Coronary artery (tissue), 2 donors: ENCODE measurements at regions not wholly inside any gene's neighbourhood (a gene's known extent, or its start where the extent isn't known, plus 50 kb on each side); places are given as distances from the start of the nearest gene placed in this dataset.

ENCODE experiments used
- DNase-seq: peaks from one replicate; pipeline ENCODE4 v3.0.0-alpha.2; 2017; ENCODE audit warnings: low spot score
- H3K27ac ChIP-seq, 2 donors: fragments of 200-600 bp; sonication (generic); one replicate each; pipeline ENCODE4 v1.5.1; 2016 to 2019
- H3K4me3 ChIP-seq: fragments of 200-600 bp; sonication (generic); 2 replicates; pipeline ENCODE4 v1.5.1; 2016; ENCODE audit warnings: mild to moderate bottlenecking, moderate library complexity
- CTCF ChIP-seq: fragments of 200-600 bp; sonication (generic); IDR thresholded peaks from one replicate; pipeline ENCODE4 v1.5.1; 2019; ENCODE audit warnings: antibody characterized with exemption

- Histone ChIP-seq H3K4me3 (no peak overlapping the region), H3K27ac (no peak overlapping the region)
- no peak for TF ChIP-seq CTCF
- DNase-seq = no peak
Measured at GRCh38 chr17:34201225-34201624, 53.9 kb upstream of the CCL2 start.

DNA sequence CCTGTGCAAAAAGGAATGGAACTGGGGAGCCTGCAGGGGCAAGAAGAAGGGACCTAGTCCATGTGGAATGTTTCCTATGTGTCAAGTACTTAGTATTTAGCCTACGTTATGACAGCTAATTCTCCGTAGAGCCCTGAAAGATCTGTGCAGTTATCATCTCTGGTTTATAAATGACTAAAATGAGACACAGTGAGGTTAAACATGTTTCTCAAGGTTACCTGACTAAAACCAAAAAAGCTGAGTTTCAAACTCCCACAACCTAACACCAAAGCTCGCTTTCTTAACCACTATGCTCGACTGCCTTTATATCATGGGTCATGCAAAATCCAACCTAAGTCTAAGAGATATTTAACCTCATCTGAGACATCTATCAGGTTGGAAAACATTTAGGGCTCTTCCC lies 53.3 kb upstream of the CCL2 start:
- DNase-seq = no peak
- Histone ChIP-seq H3K4me3 (no peak overlapping the region), H3K27ac (no peak overlapping the region)
- no peak for TF ChIP-seq CTCF

- no peak for TF ChIP-seq CTCF
- Histone ChIP-seq H3K27ac (no peak overlapping the region), H3K4me3 (no peak overlapping the region)
Measured at GRCh38 chr17:34203018-34203638, 52.0 kb upstream of the CCL2 start.

GRCh38 chr17:34204402-34204801 lies 50.7 kb upstream of the CCL2 start:
- DNase-seq = no peak
- H3K27ac ChIP-seq = no peak overlapping the region
- TF ChIP-seq CTCF = no peak
- no peak overlapping the region for H3K4me3 ChIP-seq

More at GRCh38 chr17:34203018-34203638, 52.0 kb upstream of the CCL2 start:
- no peak for DNase-seq
